ENCODE measurements at regions not wholly inside any gene's neighbourhood (a gene's known extent, or its start where the extent isn't known, plus 50 kb on each side); places are given as distances from the start of the nearest gene placed in this dataset.

GRCh38 chr13:72181661-72182060 lies 314.7 kb upstream of the DACH1 start:
- Histone ChIP-seq H3K36me3 (ENCODE audit: control insufficient read depth in 1 of 2, insufficient read depth in 2 of 2, low read length in 2 of 2) (no peaks in the 10 kb centered on the region), H3K4me3 (replicated peaks in 1 of 2; ENCODE audit: low read depth in 1 of 2, low read length in 2 of 2) (no peak overlapping the region), H4K20me1 (ENCODE audit: insufficient read depth) (no peaks in the 10 kb centered on the region), H3K27ac (ENCODE audit: low read depth, low read length) (no peak overlapping the region), H3K79me2 (ENCODE audit: insufficient read depth, low read length) (no peaks in the 10 kb centered on the region), H3K9me3 (ENCODE audit: control insufficient read depth in 1 of 2, insufficient read depth in 1 of 2, low read depth in 1 of 2, low read length in 2 of 2) (no peaks in the 10 kb centered on the region), H3K4me1 (ENCODE audit: control insufficient read depth in 1 of 2, insufficient read depth in 2 of 2, low read length in 2 of 2) (no peaks in the 10 kb centered on the region), H3K9me2 (ENCODE audit: insufficient read depth) (no peaks in the 10 kb centered on the region), H2AFZ (ENCODE audit: low read depth, low read length, poor library complexity, severe bottlenecking) (no peak overlapping the region), H3K4me2 (ENCODE audit: low read length) (no peak overlapping the region), H3K27me3 (ENCODE audit: insufficient read depth, low read length) (no peaks in the 10 kb centered on the region), H3K9ac (ENCODE audit: low read length) (no peak overlapping the region)
- no TSS peak for BruUV-seq (replicated peaks)
- no peak for ATAC-seq
- ChIA-PET POLR2A (no interaction called here), RAD21 (ENCODE audit: low non-redundant PET in 1 of 2, low total read pairs in 2 of 2, uncharacterized antibody in 2 of 2, unreplicated experiment in 2 of 2) (no interaction called here), CTCF (no interaction called here)
- intact Hi-C loops (cut with micrococcal nuclease) = no loop called here
- no peak for DNase-seq (ENCODE audit: low read depth, low spot score)
- no peak for TF ChIP-seq ATF3 (IDR thresholded peaks at IDR 0.05)
- TF ChIP-seq POLR2A (IDR thresholded peaks at IDR 0.05; ENCODE audit: borderline replicate concordance, extremely low read depth, insufficient read depth, insufficient read length) = no peak
- TF ChIP-seq FOSL1 (IDR thresholded peaks at IDR 0.05; ENCODE audit: low read depth) = no peak
- no peak for TF ChIP-seq EGR1 (IDR thresholded peaks at IDR 0.05; ENCODE audit: low read depth)
- TF ChIP-seq ZBTB33 (IDR thresholded peaks at IDR 0.05; ENCODE audit: extremely low read depth, insufficient replicate concordance, low read length) = no peak
- TF ChIP-seq SIN3A (IDR thresholded peaks at IDR 0.05; ENCODE audit: low read depth) = no peak
- no peak for TF ChIP-seq CEBPB (IDR thresholded peaks at IDR 0.05; ENCODE audit: low read depth)
- no peak for TF ChIP-seq YY1 (IDR thresholded peaks at IDR 0.05; ENCODE audit: extremely low read depth, insufficient replicate concordance, low read depth, low read length)
- TF ChIP-seq ELF1 (IDR thresholded peaks at IDR 0.05; ENCODE audit: borderline replicate concordance, low read depth) = no peak
- no peak for TF ChIP-seq CTCF (IDR thresholded peaks at IDR 0.05 in 2 of 3, conservative IDR thresholded peaks at IDR 0.05 in 1 of 3; ENCODE audit: borderline replicate concordance in 1 of 3, insufficient read depth in 1 of 3, low read depth in 2 of 3, low read length in 2 of 3)
- TF ChIP-seq RAD21 (IDR thresholded peaks at IDR 0.05; ENCODE audit: low read depth) = no peak
- no peak for TF ChIP-seq EZH2phosphoT487 (IDR thresholded peaks at IDR 0.05; ENCODE audit: borderline replicate concordance)
- TF ChIP-seq TCF7L2 (IDR thresholded peaks at IDR 0.05; ENCODE audit: borderline replicate concordance, extremely low read depth, insufficient read depth, insufficient read length) = no peak
- TF ChIP-seq ZFX (IDR thresholded peaks at IDR 0.05) = no peak
- TF ChIP-seq REST (IDR thresholded peaks at IDR 0.05; ENCODE audit: low read depth) = no peak
